Neural progenitor cell (in vitro differentiated cells): ENCODE measurements at regions not wholly inside any gene's neighbourhood (a gene's known extent, or its start where the extent isn't known, plus 50 kb on each side); places are given as distances from the start of the nearest gene placed in this dataset.

Source experiments
- DNase-seq: peaks from one replicate; pipeline ENCODE4 v3.0.0-alpha.2; 2016; ENCODE audit warnings: low spot score
- H2AFZ ChIP-seq: fragments of 200-600 bp; sonication (generic); replicated peaks from 2 replicates; pipeline ENCODE4 v1.6.1; 2016; ENCODE audit warnings: antibody characterized with exemption
- H3F3A ChIP-seq: fragments of 200-600 bp; sonication (generic); 2 replicates; pipeline ENCODE4 v1.6.1; 2016; ENCODE audit warnings: antibody characterized with exemption, low read depth
- H3K27ac ChIP-seq: fragments of 200-600 bp; sonication (generic); 2 replicates; pipeline ENCODE4 v1.5.1; 2016; ENCODE audit warnings: mild to moderate bottlenecking
- H3K27me3 ChIP-seq: fragments of 200-600 bp; sonication (generic); 2 replicates; pipeline ENCODE4 v1.6.1; 2016; ENCODE audit warnings: mild to moderate bottlenecking, moderate library complexity
- H3K36me3 ChIP-seq: fragments of 200-600 bp; sonication (generic); 2 replicates; pipeline ENCODE4 v1.5.1; 2016
- H3K4me1 ChIP-seq: fragments of 200-600 bp; sonication (generic); 2 replicates; pipeline ENCODE4 v1.6.1; 2016; ENCODE audit warnings: mixed run types
- H3K4me2 ChIP-seq: fragments of 200-600 bp; sonication (generic); 2 replicates; pipeline ENCODE4 v1.6.1; 2016
- H3K4me3 ChIP-seq: fragments of 200-600 bp; sonication (generic); 2 replicates; pipeline ENCODE4 v1.5.1; 2016
- H3K79me2 ChIP-seq: fragments of 200-600 bp; sonication (generic); 2 replicates; pipeline ENCODE4 v1.6.1; 2016; ENCODE audit warnings: low read depth
- H3K9ac ChIP-seq: fragments of 200-600 bp; sonication (generic); 2 replicates; pipeline ENCODE4 v1.6.1; 2016
- H3K9me3 ChIP-seq: fragments of 200-600 bp; sonication (generic); 2 replicates; pipeline ENCODE4 v1.5.1; 2016; ENCODE audit warnings: low read depth
- H4K20me1 ChIP-seq: fragments of 200-600 bp; sonication (generic); 2 replicates; pipeline ENCODE4 v1.6.1; 2016; ENCODE audit warnings: low read depth
- H3K27ac Mint-ChIP-seq: 3 replicates; pipeline ENCODE4 v1.8.0; 2021; ENCODE audit warnings: mixed read lengths
- H3K27me3 Mint-ChIP-seq: 2 replicates; pipeline ENCODE4 v1.8.0; 2022; ENCODE audit warnings: low read depth, mild to moderate bottlenecking, inconsistent platforms, moderate library complexity, mixed read lengths; ENCODE audit not compliant: insufficient read depth
- H3K36me3 Mint-ChIP-seq: 3 replicates; pipeline ENCODE4 v1.8.0; 2021; ENCODE audit warnings: mixed read lengths
- H3K4me1 Mint-ChIP-seq: 3 replicates; pipeline ENCODE4 v1.8.0; 2021; ENCODE audit warnings: mixed read lengths
- H3K4me3 Mint-ChIP-seq: 3 replicates; pipeline ENCODE4 v1.8.0; 2021; ENCODE audit warnings: mild to moderate bottlenecking, moderate library complexity, mixed read lengths
- H3K9me3 Mint-ChIP-seq: 3 replicates; pipeline ENCODE4 v1.8.0; 2020; ENCODE audit warnings: mixed read lengths
- CTCF ChIP-seq: fragments of 200-600 bp; sonication (generic); IDR thresholded peaks from 2 replicates; pipeline ENCODE4 v1.5.1; 2017; ENCODE audit warnings: antibody characterized with exemption, mild to moderate bottlenecking
- EZH2 ChIP-seq: fragments of 200-600 bp; sonication (generic); IDR thresholded peaks from 2 replicates; pipeline ENCODE4 v1.6.1; 2017; ENCODE audit warnings: antibody characterized with exemption, mild to moderate bottlenecking, moderate library complexity
- EZH2phosphoT487 ChIP-seq: fragments of 200-600 bp; sonication (generic); IDR thresholded peaks from 2 replicates; pipeline ENCODE4 v1.6.1; 2017; ENCODE audit warnings: antibody characterized with exemption

DNA sequence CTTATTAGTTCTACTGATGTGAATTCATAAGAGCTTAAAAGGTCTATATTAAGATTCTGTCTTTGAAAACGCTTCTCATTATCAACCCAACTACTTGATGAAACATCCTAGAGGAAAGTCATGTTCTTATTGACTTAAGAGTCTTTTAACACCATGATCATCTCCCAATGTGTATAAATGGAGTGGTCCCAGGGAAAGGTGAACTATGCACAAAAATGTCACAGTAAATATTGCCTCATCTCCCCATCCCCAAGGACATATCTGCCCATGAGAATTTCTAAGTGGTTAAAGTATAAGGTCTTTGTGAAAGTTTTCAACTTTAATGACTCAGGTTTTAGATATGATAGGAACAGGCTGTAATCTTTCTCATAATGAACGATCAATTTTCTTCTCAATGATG lies 240.1 kb downstream of the IRS1 start:
- H3K36me3 ChIP-seq, result no peaks in the 10 kb centered on the region
- no peaks in the 10 kb centered on the region for H3F3A ChIP-seq
- DNase-seq, result no peak
- H3K36me3 Mint-ChIP-seq, result no peaks in the 10 kb centered on the region
- H2AFZ ChIP-seq, result no peak overlapping the region
- H3K27me3 ChIP-seq, result no peaks in the 10 kb centered on the region
- no peaks in the 10 kb centered on the region for H4K20me1 ChIP-seq
- no peak overlapping the region for H3K27ac Mint-ChIP-seq
- H3K79me2 ChIP-seq, result no peaks in the 10 kb centered on the region
- no peak overlapping the region for H3K9ac ChIP-seq
- H3K27ac ChIP-seq, result no peak overlapping the region
- H3K27me3 Mint-ChIP-seq, result no peaks in the 10 kb centered on the region
- H3K4me3 Mint-ChIP-seq, result no peak overlapping the region
- H3K4me1 ChIP-seq, result no peaks in the 10 kb centered on the region
- H3K9me3 ChIP-seq, result no peaks in the 10 kb centered on the region
- no peak overlapping the region for H3K4me3 ChIP-seq
- H3K4me1 Mint-ChIP-seq, result no peaks in the 10 kb centered on the region
- TF ChIP-seq EZH2phosphoT487 (no peak), EZH2 (no peak), CTCF (no peak)
- H3K4me2 ChIP-seq, result no peak overlapping the region
- no peaks in the 10 kb centered on the region for H3K9me3 Mint-ChIP-seq

- H3K36me3 Mint-ChIP-seq, result no peaks in the 10 kb centered on the region
- H3K9me3 Mint-ChIP-seq, result no peaks in the 10 kb centered on the region
- Histone ChIP-seq H3K27me3 (no peaks in the 10 kb centered on the region), H3K79me2 (no peaks in the 10 kb centered on the region), H3K4me1 (no peaks in the 10 kb centered on the region), H3K27ac (no peak overlapping the region), H3K4me2 (no peak overlapping the region), H3K36me3 (no peaks in the 10 kb centered on the region), H3K4me3 (no peak overlapping the region), H2AFZ (no peak overlapping the region), H3F3A (no peaks in the 10 kb centered on the region), H4K20me1 (no peaks in the 10 kb centered on the region), H3K9ac (no peak overlapping the region), H3K9me3 (no peaks in the 10 kb centered on the region)
- no peak overlapping the region for H3K4me3 Mint-ChIP-seq
- no peak overlapping the region for H3K27ac Mint-ChIP-seq
- DNase-seq, result no peak
- no peaks in the 10 kb centered on the region for H3K27me3 Mint-ChIP-seq
- TF ChIP-seq EZH2, result no peak
- no peak for TF ChIP-seq EZH2phosphoT487
- H3K4me1 Mint-ChIP-seq, result no peaks in the 10 kb centered on the region
Observed at GRCh38 chr2:226558418-226558817, 241.2 kb downstream of the IRS1 start.

DNA sequence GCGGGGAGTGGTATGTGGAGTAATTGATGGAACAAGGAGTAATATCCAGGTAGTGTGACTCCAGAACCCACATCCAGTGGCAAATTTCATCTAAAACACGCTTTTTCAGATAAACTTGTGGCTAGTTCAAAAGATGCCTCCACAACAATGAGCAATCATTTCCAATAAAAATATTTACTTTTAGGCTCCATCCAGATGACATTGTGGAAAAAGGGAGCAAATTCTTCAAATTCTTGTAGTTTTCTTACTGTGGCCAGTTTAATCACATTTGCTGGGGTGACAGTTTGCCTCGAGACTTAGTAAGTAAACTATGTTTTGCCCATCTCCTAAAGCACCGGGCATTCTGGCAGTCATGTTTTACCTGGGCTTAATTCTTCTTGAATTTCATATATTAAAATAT lies 243.6 kb downstream of the IRS1 start:
- no peak for TF ChIP-seq EZH2
- TF ChIP-seq EZH2phosphoT487, result no peak
- TF ChIP-seq CTCF, result no peak
- H3K4me1 ChIP-seq, result no peaks in the 10 kb centered on the region
- H3K27me3 Mint-ChIP-seq, result no peaks in the 10 kb centered on the region
- DNase-seq, result no peak
- no peaks in the 10 kb centered on the region for H3F3A ChIP-seq
- no peaks in the 10 kb centered on the region for H3K4me1 Mint-ChIP-seq
- no peak overlapping the region for H3K27ac ChIP-seq
- H3K27me3 ChIP-seq, result no peaks in the 10 kb centered on the region
- H3K79me2 ChIP-seq, result no peaks in the 10 kb centered on the region
- no peak overlapping the region for H3K4me2 ChIP-seq
- H3K27ac Mint-ChIP-seq, result no peak overlapping the region
- H3K4me3 Mint-ChIP-seq, result no peak overlapping the region
- no peaks in the 10 kb centered on the region for H3K36me3 ChIP-seq
- no peaks in the 10 kb centered on the region for H3K9me3 Mint-ChIP-seq
- no peaks in the 10 kb centered on the region for H4K20me1 ChIP-seq
- no peaks in the 10 kb centered on the region for H3K9me3 ChIP-seq
- no peak overlapping the region for H3K9ac ChIP-seq
- no peak overlapping the region for H2AFZ ChIP-seq
- no peaks in the 10 kb centered on the region for H3K36me3 Mint-ChIP-seq
- H3K4me3 ChIP-seq, result no peak overlapping the region

DNA sequence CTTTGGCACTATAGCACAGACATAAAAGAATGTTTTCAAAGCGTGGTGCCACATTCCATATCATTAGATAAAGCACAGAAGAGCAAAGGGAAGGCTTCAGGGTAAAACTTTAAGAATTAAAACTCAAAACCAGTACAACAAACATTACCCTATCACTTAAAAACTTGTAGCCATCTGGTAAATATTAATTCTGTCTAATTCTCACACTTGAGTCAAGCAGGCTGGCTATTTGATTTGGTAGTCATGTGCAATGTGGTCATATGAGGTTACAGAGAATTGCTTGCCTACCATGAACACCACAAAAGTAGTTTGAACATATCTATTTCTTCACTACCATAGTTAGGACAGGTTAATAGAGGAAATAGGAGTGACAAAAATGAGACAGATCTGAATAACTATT lies 244.9 kb downstream of the IRS1 start:
- no peaks in the 10 kb centered on the region for H3F3A ChIP-seq
- H3K4me1 ChIP-seq, result no peaks in the 10 kb centered on the region
- no peaks in the 10 kb centered on the region for H3K79me2 ChIP-seq
- Mint-ChIP-seq H3K9me3 (no peaks in the 10 kb centered on the region), H3K27me3 (no peaks in the 10 kb centered on the region), H3K4me1 (no peaks in the 10 kb centered on the region), H3K36me3 (no peaks in the 10 kb centered on the region), H3K27ac (no peak overlapping the region), H3K4me3 (no peak overlapping the region)
- H2AFZ ChIP-seq, result no peak overlapping the region
- H3K27me3 ChIP-seq, result no peaks in the 10 kb centered on the region
- H3K36me3 ChIP-seq, result no peaks in the 10 kb centered on the region
- no peak overlapping the region for H3K9ac ChIP-seq
- no peak overlapping the region for H3K4me3 ChIP-seq
- no peaks in the 10 kb centered on the region for H3K9me3 ChIP-seq
- TF ChIP-seq EZH2phosphoT487 (no peak), EZH2 (no peak), CTCF (no peak)
- no peak for DNase-seq
- no peaks in the 10 kb centered on the region for H4K20me1 ChIP-seq
- no peak overlapping the region for H3K4me2 ChIP-seq
- H3K27ac ChIP-seq, result no peak overlapping the region
